Keratinocyte (primary cell): ENCODE measurements at regions not wholly inside any gene's neighbourhood (a gene's known extent, or its start where the extent isn't known, plus 50 kb on each side); places are given as distances from the start of the nearest gene placed in this dataset.

Experiments used
- DNase-seq: peaks from one replicate; pipeline ENCODE4 v3.0.0-alpha.2; 2011; ENCODE audit warnings: low read depth, missing footprints, low spot score
- FAIRE-seq: peaks from 2 replicates; lab custom pipeline; 2011; peaks lifted over from hg19 to GRCh38; lab: Jason Lieb, UNC
- H2AFZ ChIP-seq: 2 replicates; pipeline ENCODE4 v1.6.0; 2012; ENCODE audit warnings: low read length, control low read depth, inconsistent platforms; ENCODE audit not compliant: control insufficient read depth
- H3K27ac ChIP-seq: 2 replicates; pipeline ENCODE4 v1.5.1; 2011; ENCODE audit warnings: low read length; ENCODE audit not compliant: control insufficient read depth, insufficient read depth
- H3K27me3 ChIP-seq: 3 replicates; pipeline ENCODE4 v1.6.0; 2011; ENCODE audit warnings: low read length; ENCODE audit not compliant: control insufficient read depth, insufficient read depth; ENCODE audit errors: extremely low read depth
- H3K36me3 ChIP-seq, 2 experiments: 2 replicates in 1 of 2; 3 replicates in 1 of 2; pipeline ENCODE4 v1.5.1; 2011; ENCODE audit warnings: low read length in 2 of 2, mild to moderate bottlenecking in 1 of 2; ENCODE audit not compliant: control insufficient read depth in 2 of 2, insufficient read depth in 2 of 2; ENCODE audit errors: extremely low read depth in 1 of 2
- H3K4me1 ChIP-seq: 3 replicates; pipeline ENCODE4 v1.5.1; 2011; ENCODE audit warnings: low read length; ENCODE audit not compliant: control insufficient read depth, insufficient read depth; ENCODE audit errors: extremely low read depth
- H3K4me2 ChIP-seq: 3 replicates; pipeline ENCODE4 v1.6.0; 2011; ENCODE audit warnings: low read depth, low read length; ENCODE audit not compliant: control insufficient read depth, insufficient read depth; ENCODE audit errors: extremely low read depth
- H3K4me3 ChIP-seq, 3 experiments: fragments of 200-600 bp in 1 of 3; sonication (generic) in 1 of 3; 2 replicates in 2 of 3; 3 replicates in 1 of 3; pipeline ENCODE4 v1.5.1; 2011 to 2016; ENCODE audit warnings: low read length in 3 of 3, mild to moderate bottlenecking in 3 of 3, control low read depth in 2 of 3, inconsistent platforms in 1 of 3, low read depth in 1 of 3, mixed read lengths in 1 of 3, mixed run types in 1 of 3, moderate library complexity in 1 of 3; ENCODE audit not compliant: control insufficient read depth in 2 of 3, insufficient read depth in 2 of 3; ENCODE audit errors: extremely low read depth in 1 of 3
- H3K79me2 ChIP-seq: 2 replicates; pipeline ENCODE4 v1.6.0; 2012; ENCODE audit warnings: low read length; ENCODE audit not compliant: control insufficient read depth, insufficient read depth
- H3K9ac ChIP-seq: 3 replicates; pipeline ENCODE4 v1.6.0; 2011; ENCODE audit warnings: low read length; ENCODE audit not compliant: control insufficient read depth, insufficient read depth; ENCODE audit errors: extremely low read depth
- H3K9me1 ChIP-seq: 3 replicates; pipeline ENCODE4 v1.6.0; 2011; ENCODE audit warnings: low read length; ENCODE audit not compliant: control insufficient read depth, insufficient read depth; ENCODE audit errors: extremely low read depth
- H3K9me3 ChIP-seq: 2 replicates; pipeline ENCODE4 v1.5.1; 2012; ENCODE audit warnings: low read depth, low read length; ENCODE audit not compliant: control insufficient read depth
- H4K20me1 ChIP-seq: 3 replicates; pipeline ENCODE4 v1.6.0; 2011; ENCODE audit warnings: low read length; ENCODE audit not compliant: control insufficient read depth, insufficient read depth; ENCODE audit errors: extremely low read depth
- EZH2 ChIP-seq: IDR thresholded peaks from one replicate; pipeline ENCODE4 v1.6.1; 2012; ENCODE audit warnings: inconsistent platforms, mild to moderate bottlenecking, low read length, moderate library complexity
- dilution Hi-C: fragments of 300-500 bp; cut with MboI; formaldehyde crosslinking; loops from one replicate; pipeline ENCODE4 v1.7.0; 2020; ENCODE audit warnings: low sequenced_read_pairs; ENCODE audit not compliant: extremely low pct_ligation_motif_present
- TF ChIP-seq, protein P1 (sequence below), 3 experiments: IDR thresholded peaks in 1 of 3; conservative IDR thresholded peaks in 1 of 3; optimal IDR thresholded peaks in 1 of 3; 2 replicates in 2 of 3; 3 replicates in 1 of 3; pipeline versions ENCODE3 to v1.5.1; 2011; ENCODE audit warnings: low read length in 3 of 3, mild to moderate bottlenecking in 3 of 3, moderate library complexity in 2 of 3, control low read depth in 1 of 3, inconsistent platforms in 1 of 3; ENCODE audit not compliant: insufficient read depth in 2 of 3; ENCODE audit errors: extremely low read depth in 1 of 3

DNA sequence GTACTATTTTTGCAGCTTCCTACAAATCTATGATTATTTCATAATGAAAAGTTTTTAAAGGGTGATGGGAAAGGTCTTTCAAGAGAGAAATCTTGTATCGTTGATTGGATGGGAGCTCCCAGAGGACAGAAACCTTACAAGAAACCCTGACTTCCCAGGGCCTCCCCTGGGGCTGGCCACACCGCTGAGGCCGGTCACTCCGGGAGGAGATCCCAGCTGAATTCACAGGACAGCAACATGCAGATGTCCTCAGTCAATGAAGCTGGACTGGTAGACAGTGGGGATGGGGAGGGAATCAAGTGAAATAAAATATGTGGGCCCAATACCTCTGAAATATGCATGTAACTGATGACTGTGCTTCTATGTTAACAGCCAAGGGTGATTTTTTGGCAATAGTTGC lies 135.6 kb downstream of the TFCP2L1 start:
- Histone ChIP-seq H4K20me1 (no peaks in the 10 kb centered on the region), H3K9ac (no peak overlapping the region), H3K27ac (no peak overlapping the region), H3K27me3 (no peaks in the 10 kb centered on the region), H3K9me3 (no peaks in the 10 kb centered on the region), H3K4me2 (no peak overlapping the region), H3K9me1 (no peaks in the 10 kb centered on the region), H2AFZ (no peak overlapping the region), H3K4me1 (peaks cover 14% of the 10 kb centered on the region), H3K4me3 (no peak overlapping the region), H3K79me2 (no peaks in the 10 kb centered on the region), H3K36me3 (no peaks in the 10 kb centered on the region)
- no peak for TF ChIP-seq EZH2
- TF ChIP-seq, protein P1, sequence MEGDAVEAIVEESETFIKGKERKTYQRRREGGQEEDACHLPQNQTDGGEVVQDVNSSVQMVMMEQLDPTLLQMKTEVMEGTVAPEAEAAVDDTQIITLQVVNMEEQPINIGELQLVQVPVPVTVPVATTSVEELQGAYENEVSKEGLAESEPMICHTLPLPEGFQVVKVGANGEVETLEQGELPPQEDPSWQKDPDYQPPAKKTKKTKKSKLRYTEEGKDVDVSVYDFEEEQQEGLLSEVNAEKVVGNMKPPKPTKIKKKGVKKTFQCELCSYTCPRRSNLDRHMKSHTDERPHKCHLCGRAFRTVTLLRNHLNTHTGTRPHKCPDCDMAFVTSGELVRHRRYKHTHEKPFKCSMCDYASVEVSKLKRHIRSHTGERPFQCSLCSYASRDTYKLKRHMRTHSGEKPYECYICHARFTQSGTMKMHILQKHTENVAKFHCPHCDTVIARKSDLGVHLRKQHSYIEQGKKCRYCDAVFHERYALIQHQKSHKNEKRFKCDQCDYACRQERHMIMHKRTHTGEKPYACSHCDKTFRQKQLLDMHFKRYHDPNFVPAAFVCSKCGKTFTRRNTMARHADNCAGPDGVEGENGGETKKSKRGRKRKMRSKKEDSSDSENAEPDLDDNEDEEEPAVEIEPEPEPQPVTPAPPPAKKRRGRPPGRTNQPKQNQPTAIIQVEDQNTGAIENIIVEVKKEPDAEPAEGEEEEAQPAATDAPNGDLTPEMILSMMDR (optimal IDR thresholded peaks at IDR 0.05 in 1 of 3, IDR thresholded peaks at IDR 0.05 in 1 of 3, conservative IDR thresholded peaks at IDR 0.05 in 1 of 3; ENCODE audit: extremely low read depth in 1 of 3, insufficient read depth in 2 of 3, low read length in 3 of 3): no peak
- no peak for FAIRE-seq
- no peak for DNase-seq
- dilution Hi-C loops: no loop called here

DNA sequence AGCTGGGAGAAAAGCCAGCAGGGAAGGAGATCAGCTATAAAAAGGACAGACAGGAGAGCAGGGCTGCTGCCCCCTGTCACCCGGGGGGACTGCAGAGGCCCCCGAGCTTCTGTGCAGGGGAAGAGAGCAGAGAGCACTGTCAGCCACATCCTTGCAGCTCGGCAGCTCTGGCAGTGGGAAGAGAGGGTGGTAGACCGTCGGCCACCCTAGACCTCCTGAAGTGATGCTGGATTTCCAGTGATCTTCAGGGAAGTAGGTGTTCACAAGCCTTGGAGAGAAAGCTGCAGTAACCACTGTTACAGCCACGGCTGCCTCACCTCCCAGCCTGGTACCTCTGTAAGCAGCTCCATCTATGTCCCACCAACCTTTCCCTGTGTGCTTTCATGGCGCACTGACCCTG lies 134.9 kb downstream of the TFCP2L1 start:
- Histone ChIP-seq H3K79me2 (no peaks in the 10 kb centered on the region), H3K27me3 (no peaks in the 10 kb centered on the region), H4K20me1 (no peaks in the 10 kb centered on the region), H3K4me1 (peaks cover 14% of the 10 kb centered on the region), H3K4me3 (no peak overlapping the region), H3K9me1 (no peaks in the 10 kb centered on the region), H3K9ac (no peak overlapping the region), H3K27ac (no peak overlapping the region), H3K36me3 (no peaks in the 10 kb centered on the region), H3K4me2 (no peak overlapping the region), H2AFZ (no peak overlapping the region), H3K9me3 (no peaks in the 10 kb centered on the region)
- dilution Hi-C loops: no loop called here
- TF ChIP-seq EZH2: no peak
- TF ChIP-seq, protein P1 (optimal IDR thresholded peaks at IDR 0.05 in 1 of 3, IDR thresholded peaks at IDR 0.05 in 1 of 3, conservative IDR thresholded peaks at IDR 0.05 in 1 of 3; ENCODE audit: extremely low read depth in 1 of 3, insufficient read depth in 2 of 3, low read length in 3 of 3): no peak
- DNase-seq (no peak), FAIRE-seq (no peak)
